Lung (tissue), 11 donors: ENCODE measurements at regions not wholly inside any gene's neighbourhood (a gene's known extent, or its start where the extent isn't known, plus 50 kb on each side); places are given as distances from the start of the nearest gene placed in this dataset.

Source experiments
- ATAC-seq: fragments of 200-7000 bp; cut with Tn5 transposase; one replicate; pipeline ENCODE4 v1.9.1; 2020; ENCODE audit warnings: moderate number of reproducible peaks; ENCODE audit not compliant: insufficient read depth, low FRiP score
- DNase-seq, 3 donors: peaks; one replicate each; pipeline ENCODE4 v3.0.0-alpha.2; 2013 to 2017
- H3K27ac ChIP-seq, 2 donors: one replicate each; pipeline ENCODE4 v1.5.1; 2013; ENCODE audit warnings: mild to moderate bottlenecking in 2 of 2, moderate library complexity in 2 of 2, control low read depth in 1 of 2, inconsistent platforms in 1 of 2, low read depth in 1 of 2, low read length in 1 of 2
- H3K27me3 ChIP-seq, 3 donors: one replicate each; pipeline ENCODE4 v1.5.1; 2013; ENCODE audit warnings: low read length in 2 of 3; ENCODE audit not compliant: control insufficient read depth in 3 of 3, insufficient read depth in 3 of 3
- H3K36me3 ChIP-seq, 4 donors: one replicate each; pipeline ENCODE4 v1.5.1; 2013; ENCODE audit warnings: low read length in 4 of 4, mild to moderate bottlenecking in 1 of 4, moderate library complexity in 1 of 4; ENCODE audit not compliant: control insufficient read depth in 4 of 4, insufficient read depth in 4 of 4
- H3K4me1 ChIP-seq, 5 donors: one replicate each; pipeline ENCODE4 v1.5.1; 2013; ENCODE audit warnings: low read length in 5 of 5, mild to moderate bottlenecking in 2 of 5, moderate library complexity in 1 of 5; ENCODE audit not compliant: control insufficient read depth in 5 of 5, insufficient read depth in 5 of 5
- H3K4me3 ChIP-seq: one replicate; pipeline ENCODE4 v1.5.1; 2013; ENCODE audit warnings: mild to moderate bottlenecking, control low read depth, moderate library complexity
- H3K9ac ChIP-seq, 2 donors: one replicate each; pipeline ENCODE4 v1.5.1; 2013; ENCODE audit warnings: low read length in 2 of 2, control low read depth in 1 of 2; ENCODE audit not compliant: insufficient read depth in 1 of 2
- H3K9me3 ChIP-seq, 4 donors: one replicate each; pipeline ENCODE4 v1.5.1; 2013; ENCODE audit warnings: low read length in 3 of 4, mild to moderate bottlenecking in 1 of 4, moderate library complexity in 1 of 4; ENCODE audit not compliant: control insufficient read depth in 4 of 4, insufficient read depth in 3 of 4
- CTCF ChIP-seq: IDR thresholded peaks from 2 replicates; pipeline ENCODE4 v1.5.1; 2012; ENCODE audit warnings: mild to moderate bottlenecking; ENCODE audit errors: control extremely low read depth, extremely low read depth
- WGBS, 2 donors: extraction: QIAGEN DNeasy Blood & Tissue Kit; methylation state at CpG; one replicate each; pipeline ENCODE4 v1.1.7; 2013; 5-methylcytosine and 5-hydroxymethylcytosine counted together
- donor health status: control.
- donor health status: control.
- donor health status: Bipolar disorder and iron deficiency.
- donor health status: healthy.
- donor health status: DM: yes; HTN: yes; CAD: no.

GRCh38 chr9:31486630-31487029, 897.8 kb upstream of the ACO1 start:
- Histone ChIP-seq H3K9me3 (no peaks in the 10 kb centered on the region), H3K4me3 (no peak overlapping the region), H3K9ac (no peak overlapping the region), H3K4me1 (no peaks in the 10 kb centered on the region), H3K27ac (no peak overlapping the region), H3K27me3 (no peaks in the 10 kb centered on the region), H3K36me3 (no peaks in the 10 kb centered on the region)
- ATAC-seq (no peak), DNase-seq (no peak)
- TF ChIP-seq CTCF = no peak

- ATAC-seq (no peak), DNase-seq (no peak)
- no peaks in the 10 kb centered on the region for H3K4me1 ChIP-seq
- 90% methylated on average over 4 of the region's 4 CpGs for WGBS, 2 donors
- no peak for TF ChIP-seq CTCF
- no peaks in the 10 kb centered on the region for H3K9me3 ChIP-seq
- no peaks in the 10 kb centered on the region for H3K27me3 ChIP-seq
- H3K36me3 ChIP-seq = no peaks in the 10 kb centered on the region
- H3K9ac ChIP-seq = no peak overlapping the region
- no peak overlapping the region for H3K27ac ChIP-seq
- H3K4me3 ChIP-seq = no peak overlapping the region
These were observed 893.8 kb upstream of the ACO1 start for GRCh38 chr9:31490551-31491106.

- Histone ChIP-seq H3K36me3 (no peaks in the 10 kb centered on the region), H3K4me3 (no peak overlapping the region), H3K4me1 (no peaks in the 10 kb centered on the region), H3K27ac (no peak overlapping the region), H3K9me3 (peaks cover 0 to 2% (median 0%) of the 10 kb centered on the region in 4 donors), H3K9ac (no peak overlapping the region), H3K27me3 (no peaks in the 10 kb centered on the region)
- TF ChIP-seq CTCF = no peak
- 11 to 21% methylated on average over 1 of the region's 1 CpG for WGBS, 2 donors
- DNase-seq = peak in 1 of 3 donors; percentile 4
- no peak for ATAC-seq
These were observed 892.2 kb upstream of the ACO1 start for GRCh38 chr9:31492229-31492628.

- TF ChIP-seq CTCF = no peak
- no peaks in the 10 kb centered on the region for H3K4me1 ChIP-seq
- DNase-seq = no peak
- no peak overlapping the region for H3K4me3 ChIP-seq
- no peak overlapping the region for H3K9ac ChIP-seq
- 93 to 97% methylated on average over 1 of the region's 1 CpG for WGBS, 2 donors
- H3K27me3 ChIP-seq = no peaks in the 10 kb centered on the region
- no peak for ATAC-seq
- H3K9me3 ChIP-seq = peaks cover 0 to 2% (median 0%) of the 10 kb centered on the region in 4 donors
- no peaks in the 10 kb centered on the region for H3K36me3 ChIP-seq
- H3K27ac ChIP-seq = no peak overlapping the region
These were observed 884.0 kb upstream of the ACO1 start for GRCh38 chr9:31500422-31500821.
